ENCODE measurements at regions not wholly inside any gene's neighbourhood (a gene's known extent, or its start where the extent isn't known, plus 50 kb on each side); places are given as distances from the start of the nearest gene placed in this dataset.

GRCh38 chr4:148674876-148675275 lies 232.7 kb upstream of the NR3C2 start (continued):
- TF ChIP-seq ZNF621 (tag by site-specific recombination; IDR thresholded peaks at IDR 0.05): no peak

- TF ChIP-seq ZBTB20 (tag by site-specific recombination; IDR thresholded peaks at IDR 0.05) (no peak), ZBTB17 (tag by site-specific recombination; IDR thresholded peaks at IDR 0.05) (no peak), ZNF354C (tag by site-specific recombination; IDR thresholded peaks at IDR 0.05; ENCODE audit: borderline replicate concordance, low read depth) (no peak), ZBTB11 (tag by site-specific recombination; conservative IDR thresholded peaks at IDR 0.05; ENCODE audit: low read depth) (no peak), ZNF664 (tag by site-specific recombination; IDR thresholded peaks at IDR 0.05) (no peak), OVOL3 (tag by site-specific recombination; IDR thresholded peaks at IDR 0.05) (no peak), ZNF335 (tag by site-specific recombination; conservative IDR thresholded peaks at IDR 0.05) (no peak), ZNF580 (tag by site-specific recombination; IDR thresholded peaks at IDR 0.05) (no peak), AEBP2 (tag by site-specific recombination; IDR thresholded peaks at IDR 0.05; ENCODE audit: borderline replicate concordance) (no peak), KLF10 (tag by site-specific recombination; IDR thresholded peaks at IDR 0.05) (no peak), ZNF658 (tag by site-specific recombination; IDR thresholded peaks at IDR 0.05) (no peak), BCL6B (tag by site-specific recombination; IDR thresholded peaks at IDR 0.05) (no peak), ZNF785 (tag by site-specific recombination; IDR thresholded peaks at IDR 0.05) (no peak), ZFP3 (tag by site-specific recombination; IDR thresholded peaks at IDR 0.05; ENCODE audit: low read depth) (no peak), SALL2 (tag by site-specific recombination; IDR thresholded peaks at IDR 0.05; ENCODE audit: borderline replicate concordance) (no peak), ZNF518A (tag by site-specific recombination; conservative IDR thresholded peaks at IDR 0.05; ENCODE audit: low read depth) (no peak), RBAK (tag by site-specific recombination; IDR thresholded peaks at IDR 0.05) (no peak), REPIN1 (tag by site-specific recombination; IDR thresholded peaks at IDR 0.05; ENCODE audit: low read depth) (no peak)
- Histone ChIP-seq H3K27ac (ENCODE audit: extremely low read depth, low read depth, low read length) (no peak overlapping the region), H3K36me3 (ENCODE audit: control insufficient read depth in 2 of 2, insufficient read depth in 1 of 2, low read length in 2 of 2) (no peaks in the 10 kb centered on the region), H3K4me1 (ENCODE audit: control insufficient read depth, insufficient read depth, low read length) (no peaks in the 10 kb centered on the region), H3K9me3 (ENCODE audit: control insufficient read depth, insufficient read depth, low read depth, low read length) (no peaks in the 10 kb centered on the region), H3K4me3 (ENCODE audit: low read depth, low read length) (no peak overlapping the region)
- CTCF ChIA-PET: no interaction called here
- POLR2A ChIA-PET: no interaction called here
Measured at GRCh38 chr4:148664636-148665035, 222.4 kb upstream of the NR3C2 start.
